ENCODE measurements at regions not wholly inside any gene's neighbourhood (a gene's known extent, or its start where the extent isn't known, plus 50 kb on each side); places are given as distances from the start of the nearest gene placed in this dataset.

- no peak for TF ChIP-seq CTCF (IDR thresholded peaks at IDR 0.05)
These were observed 122.8 kb downstream of the ATPSCKMT start for GRCh38 chr5:10126900-10127299.

GRCh38 chr5:10125116-10125515 is 124.6 kb downstream of the ATPSCKMT start:
- TF ChIP-seq CTCF (IDR thresholded peaks at IDR 0.05): no peak

GRCh38 chr5:10124287-10124686 is 125.4 kb downstream of the ATPSCKMT start:
- TF ChIP-seq CTCF (IDR thresholded peaks at IDR 0.05): no peak

- no peak for TF ChIP-seq CTCF (IDR thresholded peaks at IDR 0.05)
These were observed 126.3 kb downstream of the ATPSCKMT start for GRCh38 chr5:10123254-10123989.

GRCh38 chr5:10122076-10122726 is 127.5 kb downstream of the ATPSCKMT start:
- no peak for TF ChIP-seq CTCF (IDR thresholded peaks at IDR 0.05)

- no peak for TF ChIP-seq CTCF (IDR thresholded peaks at IDR 0.05)
These were observed 128.8 kb downstream of the ATPSCKMT start for GRCh38 chr5:10120934-10121333.

GRCh38 chr5:10118150-10118549 is 131.5 kb downstream of the ATPSCKMT start:
- no peak for TF ChIP-seq CTCF (IDR thresholded peaks at IDR 0.05)

Data from LNCAP (cell line).